NT2/D1 (cell line): ENCODE measurements at regions not wholly inside any gene's neighbourhood (a gene's known extent, or its start where the extent isn't known, plus 50 kb on each side); places are given as distances from the start of the nearest gene placed in this dataset.
"Not testable (repeated sequence)": the region's sequence is repeated elsewhere in the genome, so short reads cannot be mapped to it uniquely, and the experiment has no call there.

Experiments used
- DNase-seq: peaks from one replicate; pipeline ENCODE4 v3.0.0-alpha.2; 2011; ENCODE audit warnings: low read depth, low spot score
- H3K27me3 ChIP-seq: 2 replicates; pipeline ENCODE4 v1.6.0; 2011; ENCODE audit warnings: mild to moderate bottlenecking; ENCODE audit not compliant: insufficient read length, insufficient read depth
- H3K36me3 ChIP-seq: 2 replicates; pipeline ENCODE4 v1.6.1; 2011; ENCODE audit warnings: mild to moderate bottlenecking, low read length, mixed read lengths; ENCODE audit not compliant: insufficient read depth, insufficient read length
- H3K4me1 ChIP-seq: 2 replicates; pipeline ENCODE4 v1.5.1; 2011; ENCODE audit not compliant: insufficient read depth, insufficient read length
- H3K4me3 ChIP-seq: 2 replicates; pipeline ENCODE4 v1.5.1; 2011; ENCODE audit warnings: low read depth; ENCODE audit not compliant: insufficient read length
- H3K9ac ChIP-seq: 2 replicates; pipeline ENCODE4 v1.6.0; 2011; ENCODE audit warnings: low read depth; ENCODE audit not compliant: insufficient read length
- H3K9me3 ChIP-seq: 2 replicates; pipeline ENCODE4 v1.5.1; 2011; ENCODE audit warnings: mild to moderate bottlenecking, low read length; ENCODE audit not compliant: insufficient read depth
- SUZ12 ChIP-seq: IDR thresholded peaks from 2 replicates; pipeline ENCODE4 v1.6.1; 2011; ENCODE audit not compliant: insufficient read length, insufficient read depth; ENCODE audit errors: extremely low read depth
- YY1 ChIP-seq: IDR thresholded peaks from 2 replicates; pipeline ENCODE4 v1.6.1; 2011; ENCODE audit not compliant: insufficient read length, insufficient read depth
- ZNF274 ChIP-seq: IDR thresholded peaks from 2 replicates; pipeline ENCODE4 v1.6.1; 2011; ENCODE audit warnings: mild to moderate bottlenecking, low read depth, low read length

DNA sequence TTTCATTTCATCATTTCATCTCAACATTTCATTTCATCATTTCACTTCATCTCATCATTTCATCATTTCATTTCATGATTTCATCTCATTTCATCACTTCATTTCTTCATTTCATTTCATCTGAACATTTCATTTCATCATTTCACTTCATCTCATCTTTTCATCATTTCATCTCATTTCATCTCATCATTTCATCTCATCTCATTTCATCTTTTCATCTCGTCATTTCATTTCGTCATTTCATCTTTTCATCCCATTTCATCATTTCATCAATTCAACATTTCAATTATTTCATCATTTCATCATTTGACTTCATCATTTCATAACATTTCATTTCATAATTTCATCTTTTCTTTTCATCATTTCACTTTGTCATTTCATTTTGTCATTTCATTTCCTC lies 128.4 kb downstream of the ANKRD30BL start:
- TF ChIP-seq YY1 (no peak), SUZ12 (no peak)
- H3K27me3 ChIP-seq, result peaks cover 8% of the 10 kb centered on the region
- H3K4me1 ChIP-seq, result no peaks in the 10 kb centered on the region
- H3K9ac ChIP-seq, result no peak overlapping the region
- DNase-seq, result no peak
- H3K9me3 ChIP-seq, result no peaks in the 10 kb centered on the region
- no peak overlapping the region for H3K4me3 ChIP-seq
- H3K36me3 ChIP-seq, result no peaks in the 10 kb centered on the region

DNA sequence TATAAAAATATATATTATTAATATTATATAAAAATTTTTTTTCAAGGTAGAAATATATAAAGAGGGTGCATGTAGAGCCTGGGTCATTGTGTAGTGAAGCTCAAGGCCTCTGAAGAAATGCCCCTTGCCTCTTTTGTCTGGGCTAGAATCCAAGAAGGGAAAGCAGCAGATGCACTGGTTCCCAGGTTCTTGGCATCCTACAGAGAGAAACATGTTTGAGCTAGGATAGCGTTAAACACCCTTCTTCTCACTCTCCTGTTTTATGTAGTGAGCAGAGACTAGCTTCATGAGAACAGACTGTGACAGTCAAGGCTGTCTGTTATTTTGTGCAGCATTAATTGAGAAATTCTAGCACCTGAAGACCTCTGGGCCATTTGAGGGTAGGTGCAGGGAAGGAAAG lies 149.7 kb downstream of the ANKRD30BL start:
- H3K27me3 ChIP-seq, result peaks cover 32% of the 10 kb centered on the region
- H3K9me3 ChIP-seq, H3K4me3 ChIP-seq, H3K36me3 ChIP-seq, DNase-seq, H3K9ac ChIP-seq, H3K4me1 ChIP-seq: not testable (repeated sequence)

DNA sequence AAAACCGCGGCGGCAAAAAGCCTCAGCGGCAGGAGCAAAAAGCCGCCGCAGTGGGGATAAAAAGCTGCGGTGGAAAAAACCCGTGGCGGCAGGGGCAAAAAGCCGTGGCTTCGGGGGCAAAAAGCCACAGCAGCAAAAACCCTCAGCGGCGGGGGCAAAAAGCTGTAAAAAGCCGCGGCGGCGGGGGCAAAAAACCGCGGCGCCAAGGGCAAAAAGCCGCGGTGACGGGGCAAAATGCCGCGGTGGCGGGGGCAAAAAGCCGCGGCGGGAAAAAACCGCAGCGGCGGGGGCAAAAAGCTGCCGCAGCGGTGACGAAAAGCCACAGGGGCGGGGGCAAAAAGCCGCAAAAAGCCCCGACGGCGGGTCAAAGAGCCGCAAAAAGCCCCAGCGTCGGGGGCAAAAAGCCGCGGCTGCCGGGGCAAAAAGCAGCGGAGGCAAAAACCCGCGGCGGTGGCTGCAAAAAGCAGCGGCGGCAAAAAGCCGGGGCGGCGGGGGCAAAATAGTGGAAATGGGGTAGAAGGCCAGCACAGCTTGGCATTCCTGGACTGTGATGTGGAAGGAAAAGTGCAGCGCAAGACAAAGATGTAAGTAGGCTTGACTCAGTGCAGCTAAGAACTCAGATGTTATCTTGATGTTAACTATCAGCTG lies 151.8 kb downstream of the ANKRD30BL start:
- H3K9me3 ChIP-seq, result no peaks in the 10 kb centered on the region
- no peaks in the 10 kb centered on the region for H3K4me1 ChIP-seq
- no peak for DNase-seq
- H3K36me3 ChIP-seq, result no peaks in the 10 kb centered on the region
- TF ChIP-seq SUZ12 (peak; percentile 86), YY1 (no peak)
- H3K9ac ChIP-seq, result peak overlapping the region; percentile 56
- H3K4me3 ChIP-seq, result peak overlapping the region; percentile 50
- peaks cover 32% of the 10 kb centered on the region for H3K27me3 ChIP-seq

GRCh38 chr2:132009177-132009873 lies 152.4 kb downstream of the ANKRD30BL start:
- TF ChIP-seq YY1, result no peak
- TF ChIP-seq SUZ12, result no peak
- TF ChIP-seq ZNF274, result no peak
- no peaks in the 10 kb centered on the region for H3K4me1 ChIP-seq
- peaks cover 32% of the 10 kb centered on the region for H3K27me3 ChIP-seq
- DNase-seq, result no peak
- H3K4me3 ChIP-seq, result peak overlapping the region; percentile 50
- no peaks in the 10 kb centered on the region for H3K9me3 ChIP-seq
- H3K36me3 ChIP-seq, result no peaks in the 10 kb centered on the region
- peak overlapping the region; percentile 56 for H3K9ac ChIP-seq

DNA sequence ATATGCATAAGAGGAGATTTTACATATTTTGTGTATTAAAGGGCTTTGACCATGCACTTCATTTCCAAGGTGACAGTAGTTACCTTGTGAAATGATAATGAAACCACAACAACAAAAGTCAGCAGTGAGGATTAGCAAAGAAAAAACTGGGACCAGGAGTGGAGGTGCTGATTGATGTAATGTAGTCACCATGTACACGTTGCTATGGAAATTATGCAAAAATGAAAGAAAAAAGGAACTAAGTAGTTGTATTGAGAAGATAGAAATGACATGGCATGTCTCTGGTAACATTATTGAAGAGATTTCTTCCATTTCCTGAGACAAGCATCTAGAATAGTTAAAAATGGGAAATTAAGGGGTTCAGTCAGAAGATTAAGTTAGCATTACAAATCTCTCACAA lies 171.0 kb downstream of the ANKRD30BL start:
- H3K27me3 ChIP-seq, H3K36me3 ChIP-seq, H3K4me1 ChIP-seq, DNase-seq, H3K9me3 ChIP-seq, H3K4me3 ChIP-seq, H3K9ac ChIP-seq: not testable (repeated sequence)

- DNase-seq, H3K4me1 ChIP-seq, H3K4me3 ChIP-seq, H3K9ac ChIP-seq, H3K36me3 ChIP-seq, H3K9me3 ChIP-seq, H3K27me3 ChIP-seq: not testable (repeated sequence)
Measured at GRCh38 chr2:131966671-131967070, 195.1 kb downstream of the ANKRD30BL start.

DNA sequence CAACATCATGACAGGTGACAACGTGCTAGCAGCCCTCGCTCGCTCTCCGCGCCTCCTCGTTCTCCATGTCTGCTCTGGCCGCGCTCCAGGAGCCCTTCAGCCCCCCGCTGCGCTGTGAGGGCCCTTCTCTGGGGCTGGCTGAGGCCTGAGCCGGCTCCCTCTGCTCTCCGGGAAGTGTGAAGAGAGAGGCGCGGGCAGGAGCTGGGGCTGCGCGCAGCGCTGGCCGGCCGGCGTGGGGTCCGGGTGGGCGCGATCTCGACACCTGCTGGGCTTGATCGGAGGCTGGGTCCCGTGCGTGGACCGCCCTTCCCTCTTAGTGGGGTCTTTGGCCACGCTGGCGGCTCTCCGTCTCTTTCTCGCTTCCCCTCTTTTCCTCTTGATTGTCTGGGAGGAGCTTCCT lies 195.5 kb downstream of the ANKRD30BL start:
- Histone ChIP-seq H3K27me3 (no peaks in the 10 kb centered on the region), H3K4me3 (no peak overlapping the region), H3K9ac (no peak overlapping the region), H3K9me3 (peaks cover 5% of the 10 kb centered on the region; the same call in 1 of the 2 replicates), H3K4me1 (no peaks in the 10 kb centered on the region), H3K36me3 (no peaks in the 10 kb centered on the region)
- no peak for DNase-seq
- TF ChIP-seq YY1 (no peak), SUZ12 (no peak), ZNF274 (no peak)

DNA sequence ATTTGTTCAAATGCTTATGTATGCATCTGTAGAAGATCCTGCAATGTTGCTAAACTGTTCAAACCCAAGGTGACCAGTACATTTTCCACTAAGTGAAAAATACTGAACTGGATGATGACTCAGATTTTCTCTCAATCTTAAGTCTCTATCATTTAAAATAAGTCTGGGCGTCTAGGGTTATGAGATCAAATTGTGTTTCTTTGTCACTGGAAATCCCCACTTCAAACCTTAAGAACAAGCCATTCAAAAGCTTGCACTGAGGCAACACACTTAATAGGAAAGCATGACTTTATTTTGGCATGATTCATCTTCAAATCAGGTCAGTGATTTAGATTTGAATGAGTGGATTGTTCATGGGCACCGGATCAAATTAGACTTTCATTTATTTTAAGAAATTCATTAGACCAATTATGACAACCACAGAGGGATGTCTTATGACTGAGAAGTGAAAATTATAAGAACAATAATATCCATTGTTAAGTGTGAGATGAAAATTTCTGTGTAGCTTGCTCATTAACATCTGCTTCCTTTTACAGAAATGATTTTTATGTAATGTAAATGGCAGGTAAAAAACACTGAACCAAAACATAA lies 203.6 kb downstream of the ANKRD30BL start:
- H3K4me1 ChIP-seq, H3K36me3 ChIP-seq, H3K9ac ChIP-seq, H3K4me3 ChIP-seq, H3K9me3 ChIP-seq, H3K27me3 ChIP-seq, DNase-seq: not testable (repeated sequence)

- DNase-seq, H3K9ac ChIP-seq, H3K4me1 ChIP-seq, H3K36me3 ChIP-seq, H3K4me3 ChIP-seq, H3K27me3 ChIP-seq, H3K9me3 ChIP-seq: not testable (repeated sequence)
Measured at GRCh38 chr2:131948641-131949040, 213.1 kb downstream of the ANKRD30BL start.

DNA sequence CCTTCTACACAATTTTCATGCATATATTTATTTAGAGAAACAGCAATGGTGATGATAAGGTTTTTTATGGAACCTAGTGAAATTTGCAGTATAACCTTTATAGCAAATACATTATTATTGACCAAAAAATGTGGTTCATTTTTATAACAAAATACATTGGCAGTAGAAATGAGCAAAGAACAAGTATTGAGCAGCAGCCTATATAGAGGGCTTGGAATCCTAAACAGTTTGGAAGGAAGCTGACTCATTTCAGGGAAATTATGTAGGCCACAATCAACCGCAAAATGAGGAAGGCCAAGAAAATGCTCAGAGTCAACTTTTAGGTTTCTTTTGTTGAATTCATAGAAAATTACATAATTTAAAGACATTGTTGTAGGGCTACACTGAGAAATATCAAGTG lies 238.5 kb downstream of the ANKRD30BL start:
- not testable (repeated sequence) for H3K4me3 ChIP-seq, H3K9ac ChIP-seq, H3K27me3 ChIP-seq, DNase-seq, H3K4me1 ChIP-seq, H3K9me3 ChIP-seq, H3K36me3 ChIP-seq

- H3K36me3 ChIP-seq, DNase-seq: not testable (repeated sequence)
Measured at GRCh38 chr2:131922854-131923253, 238.9 kb downstream of the ANKRD30BL start.

More at GRCh38 chr2:131922854-131923253, 238.9 kb downstream of the ANKRD30BL start:
- H3K4me3 ChIP-seq, H3K9ac ChIP-seq, H3K9me3 ChIP-seq, H3K27me3 ChIP-seq, H3K4me1 ChIP-seq: not testable (repeated sequence)
